Keratinocyte (primary cell): ENCODE measurements at regions not wholly inside any gene's neighbourhood (a gene's known extent, or its start where the extent isn't known, plus 50 kb on each side); places are given as distances from the start of the nearest gene placed in this dataset.

Experiments
- DNase-seq: peaks from one replicate; pipeline ENCODE4 v3.0.0-alpha.2; 2011; ENCODE audit warnings: low read depth, missing footprints, low spot score
- FAIRE-seq: peaks from 2 replicates; lab custom pipeline; 2011; peaks lifted over from hg19 to GRCh38; lab: Jason Lieb, UNC
- H2AFZ ChIP-seq: 2 replicates; pipeline ENCODE4 v1.6.0; 2012; ENCODE audit warnings: low read length, control low read depth, inconsistent platforms; ENCODE audit not compliant: control insufficient read depth
- H3K27ac ChIP-seq: 2 replicates; pipeline ENCODE4 v1.5.1; 2011; ENCODE audit warnings: low read length; ENCODE audit not compliant: control insufficient read depth, insufficient read depth
- H3K27me3 ChIP-seq: 3 replicates; pipeline ENCODE4 v1.6.0; 2011; ENCODE audit warnings: low read length; ENCODE audit not compliant: control insufficient read depth, insufficient read depth; ENCODE audit errors: extremely low read depth
- H3K36me3 ChIP-seq, 2 experiments: 2 replicates in 1 of 2; 3 replicates in 1 of 2; pipeline ENCODE4 v1.5.1; 2011; ENCODE audit warnings: low read length in 2 of 2, mild to moderate bottlenecking in 1 of 2; ENCODE audit not compliant: control insufficient read depth in 2 of 2, insufficient read depth in 2 of 2; ENCODE audit errors: extremely low read depth in 1 of 2
- H3K4me1 ChIP-seq: 3 replicates; pipeline ENCODE4 v1.5.1; 2011; ENCODE audit warnings: low read length; ENCODE audit not compliant: control insufficient read depth, insufficient read depth; ENCODE audit errors: extremely low read depth
- H3K4me2 ChIP-seq: 3 replicates; pipeline ENCODE4 v1.6.0; 2011; ENCODE audit warnings: low read depth, low read length; ENCODE audit not compliant: control insufficient read depth, insufficient read depth; ENCODE audit errors: extremely low read depth
- H3K4me3 ChIP-seq, 3 experiments: fragments of 200-600 bp in 1 of 3; sonication (generic) in 1 of 3; 2 replicates in 2 of 3; 3 replicates in 1 of 3; pipeline ENCODE4 v1.5.1; 2011 to 2016; ENCODE audit warnings: low read length in 3 of 3, mild to moderate bottlenecking in 3 of 3, control low read depth in 2 of 3, inconsistent platforms in 1 of 3, low read depth in 1 of 3, mixed read lengths in 1 of 3, mixed run types in 1 of 3, moderate library complexity in 1 of 3; ENCODE audit not compliant: control insufficient read depth in 2 of 3, insufficient read depth in 2 of 3; ENCODE audit errors: extremely low read depth in 1 of 3
- H3K79me2 ChIP-seq: 2 replicates; pipeline ENCODE4 v1.6.0; 2012; ENCODE audit warnings: low read length; ENCODE audit not compliant: control insufficient read depth, insufficient read depth
- H3K9ac ChIP-seq: 3 replicates; pipeline ENCODE4 v1.6.0; 2011; ENCODE audit warnings: low read length; ENCODE audit not compliant: control insufficient read depth, insufficient read depth; ENCODE audit errors: extremely low read depth
- H3K9me1 ChIP-seq: 3 replicates; pipeline ENCODE4 v1.6.0; 2011; ENCODE audit warnings: low read length; ENCODE audit not compliant: control insufficient read depth, insufficient read depth; ENCODE audit errors: extremely low read depth
- H3K9me3 ChIP-seq: 2 replicates; pipeline ENCODE4 v1.5.1; 2012; ENCODE audit warnings: low read depth, low read length; ENCODE audit not compliant: control insufficient read depth
- H4K20me1 ChIP-seq: 3 replicates; pipeline ENCODE4 v1.6.0; 2011; ENCODE audit warnings: low read length; ENCODE audit not compliant: control insufficient read depth, insufficient read depth; ENCODE audit errors: extremely low read depth
- CTCF ChIP-seq, 3 experiments: IDR thresholded peaks in 1 of 3; conservative IDR thresholded peaks in 1 of 3; optimal IDR thresholded peaks in 1 of 3; 2 replicates in 2 of 3; 3 replicates in 1 of 3; pipeline versions ENCODE3 to v1.5.1; 2011; ENCODE audit warnings: low read length in 3 of 3, mild to moderate bottlenecking in 3 of 3, moderate library complexity in 2 of 3, control low read depth in 1 of 3, inconsistent platforms in 1 of 3; ENCODE audit not compliant: insufficient read depth in 2 of 3; ENCODE audit errors: extremely low read depth in 1 of 3
- EZH2 ChIP-seq: IDR thresholded peaks from one replicate; pipeline ENCODE4 v1.6.1; 2012; ENCODE audit warnings: inconsistent platforms, mild to moderate bottlenecking, low read length, moderate library complexity
- dilution Hi-C: fragments of 300-500 bp; cut with MboI; formaldehyde crosslinking; loops from one replicate; pipeline ENCODE4 v1.7.0; 2020; ENCODE audit warnings: low sequenced_read_pairs; ENCODE audit not compliant: extremely low pct_ligation_motif_present

GRCh38 chr2:77938462-77938861 is 416.3 kb upstream of the LRRTM4 start:
- no peak overlapping the region for H3K4me2 ChIP-seq
- H4K20me1 ChIP-seq: no peaks in the 10 kb centered on the region
- no peak overlapping the region for H3K4me3 ChIP-seq
- dilution Hi-C loops: no loop called here
- no peaks in the 10 kb centered on the region for H3K79me2 ChIP-seq
- no peaks in the 10 kb centered on the region for H3K9me1 ChIP-seq
- DNase-seq: no peak
- no peak overlapping the region for H3K9ac ChIP-seq
- H3K4me1 ChIP-seq: no peaks in the 10 kb centered on the region
- H2AFZ ChIP-seq: no peak overlapping the region
- no peaks in the 10 kb centered on the region for H3K36me3 ChIP-seq
- no peaks in the 10 kb centered on the region for H3K27me3 ChIP-seq
- H3K9me3 ChIP-seq: no peaks in the 10 kb centered on the region
- no peak overlapping the region for H3K27ac ChIP-seq
- TF ChIP-seq EZH2 (no peak), CTCF (optimal IDR thresholded peaks at IDR 0.05 in 1 of 3, IDR thresholded peaks at IDR 0.05 in 1 of 3, conservative IDR thresholded peaks at IDR 0.05 in 1 of 3; ENCODE audit: extremely low read depth in 1 of 3, insufficient read depth in 2 of 3, low read length in 3 of 3) (no peak)
- no peak for FAIRE-seq

- dilution Hi-C loops: no loop called here
Observed at GRCh38 chr2:77939370-77939769, 417.2 kb upstream of the LRRTM4 start.

More at GRCh38 chr2:77939370-77939769, 417.2 kb upstream of the LRRTM4 start:
- Histone ChIP-seq H4K20me1 (no peaks in the 10 kb centered on the region), H3K4me1 (no peaks in the 10 kb centered on the region), H3K27ac (no peak overlapping the region), H3K9ac (no peak overlapping the region), H3K36me3 (no peaks in the 10 kb centered on the region), H3K4me2 (no peak overlapping the region), H3K27me3 (no peaks in the 10 kb centered on the region), H2AFZ (no peak overlapping the region), H3K4me3 (no peak overlapping the region), H3K9me3 (no peaks in the 10 kb centered on the region), H3K9me1 (no peaks in the 10 kb centered on the region), H3K79me2 (no peaks in the 10 kb centered on the region)
- FAIRE-seq: no peak
- no peak for DNase-seq
- TF ChIP-seq EZH2 (no peak), CTCF (optimal IDR thresholded peaks at IDR 0.05 in 1 of 3, IDR thresholded peaks at IDR 0.05 in 1 of 3, conservative IDR thresholded peaks at IDR 0.05 in 1 of 3; ENCODE audit: extremely low read depth in 1 of 3, insufficient read depth in 2 of 3, low read length in 3 of 3) (no peak)
